Skin epidermis (tissue), 12 donors: ENCODE measurements at regions not wholly inside any gene's neighbourhood (a gene's known extent, or its start where the extent isn't known, plus 50 kb on each side); places are given as distances from the start of the nearest gene placed in this dataset.
"Not testable (repeated sequence)": the region's sequence is repeated elsewhere in the genome, so short reads cannot be mapped to it uniquely, and the experiment has no call there.

Experiments used
- H3K27ac ChIP-seq, 21 experiments: fragments of 200-600 bp; sonication (generic) in 11 of 21; one replicate each; pipeline ENCODE4 v1.5.0; 2020; ENCODE audit warnings: mild to moderate bottlenecking in 3 of 21, inconsistent platforms in 2 of 21, moderate library complexity in 2 of 21
- H3K4me3 ChIP-seq, 7 experiments: fragments of 200-600 bp; sonication (generic) in 2 of 7; one replicate each; pipeline ENCODE4 v1.5.0; 2020; ENCODE audit warnings: inconsistent platforms in 2 of 7, mild to moderate bottlenecking in 2 of 7, moderate library complexity in 1 of 7

- Histone ChIP-seq H3K4me3 (no peak overlapping the region), H3K27ac (no peak overlapping the region)
Observed at GRCh38 chr1:239947801-239948200, 143.9 kb upstream of the FMN2 start.

DNA sequence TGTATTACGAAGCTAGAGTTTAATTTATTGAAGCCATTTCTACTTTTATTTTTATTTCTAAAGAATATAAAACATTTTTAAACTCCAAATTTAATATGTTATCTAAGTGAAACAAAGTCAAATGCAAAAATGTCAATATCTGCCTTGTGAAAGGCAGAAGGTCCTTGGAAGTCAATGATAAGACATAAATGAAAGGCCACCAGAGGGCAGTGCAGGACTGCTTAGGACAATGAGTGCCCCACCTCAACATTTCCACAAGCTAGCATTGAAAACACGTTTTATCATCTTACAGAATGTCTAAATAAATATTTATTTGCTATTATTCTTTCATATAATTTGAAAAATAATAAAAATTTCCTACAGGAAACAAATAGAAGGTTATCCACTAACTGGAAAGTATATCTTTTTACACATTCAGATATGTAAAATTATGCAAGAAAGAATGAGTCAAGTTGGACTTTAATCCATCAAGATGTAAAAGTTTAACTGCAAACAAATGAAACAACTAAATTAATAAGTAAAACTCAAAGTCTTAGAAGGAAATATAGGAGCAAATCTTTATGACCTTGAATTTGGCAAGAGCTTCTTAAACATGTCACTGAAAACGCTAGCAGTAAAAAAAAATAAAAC lies 140.1 kb upstream of the FMN2 start:
- H3K4me3 ChIP-seq = no peak overlapping the region
- no peak overlapping the region for H3K27ac ChIP-seq

- no peak overlapping the region for H3K4me3 ChIP-seq
- no peak overlapping the region for H3K27ac ChIP-seq
Observed at GRCh38 chr1:239952348-239953308, 139.1 kb upstream of the FMN2 start.

DNA sequence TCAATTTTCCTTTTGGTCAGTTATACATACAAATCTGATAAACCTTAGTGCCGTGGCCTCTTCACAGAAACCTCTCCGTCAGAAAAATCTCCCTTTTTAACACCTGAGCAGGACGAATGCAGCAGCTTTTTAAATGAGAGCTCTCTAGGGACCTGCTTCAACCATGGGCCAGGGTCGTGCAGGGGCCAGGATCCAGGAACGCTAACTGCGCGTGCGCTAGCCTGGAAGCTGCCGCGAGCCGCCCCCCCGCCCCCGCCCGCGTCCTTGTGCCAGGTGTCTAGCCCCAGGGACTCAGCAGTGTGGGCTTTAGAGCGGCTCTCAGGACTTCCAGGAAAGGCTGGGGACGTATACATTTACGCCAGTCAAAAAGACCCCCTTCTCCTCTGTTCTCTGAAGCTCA lies 136.8 kb upstream of the FMN2 start:
- Histone ChIP-seq H3K27ac (no peak overlapping the region), H3K4me3 (no peak overlapping the region)

DNA sequence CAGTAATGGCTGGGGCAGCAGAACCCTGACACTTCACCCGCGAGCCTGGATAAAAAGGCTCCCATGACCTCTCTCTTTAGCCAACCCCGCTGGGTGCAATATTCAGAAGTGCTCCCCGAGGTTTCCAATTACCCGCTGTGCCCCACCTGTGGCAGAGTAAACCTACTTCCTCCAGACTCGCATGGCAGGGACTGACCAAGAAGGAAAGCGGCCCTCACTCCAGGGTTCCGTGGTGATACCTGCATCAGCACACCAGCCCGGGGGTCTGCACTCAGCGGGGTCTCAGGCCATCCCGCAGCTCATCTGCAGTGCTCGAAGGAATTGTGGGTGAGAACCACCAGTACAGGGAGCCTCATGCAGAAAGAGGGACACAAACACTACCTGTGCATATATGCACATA lies 136.3 kb upstream of the FMN2 start:
- H3K4me3 ChIP-seq = no peak overlapping the region
- H3K27ac ChIP-seq = no peak overlapping the region

GRCh38 chr1:239956263-239956662 lies 135.4 kb upstream of the FMN2 start:
- no peak overlapping the region for H3K27ac ChIP-seq
- no peak overlapping the region for H3K4me3 ChIP-seq

DNA sequence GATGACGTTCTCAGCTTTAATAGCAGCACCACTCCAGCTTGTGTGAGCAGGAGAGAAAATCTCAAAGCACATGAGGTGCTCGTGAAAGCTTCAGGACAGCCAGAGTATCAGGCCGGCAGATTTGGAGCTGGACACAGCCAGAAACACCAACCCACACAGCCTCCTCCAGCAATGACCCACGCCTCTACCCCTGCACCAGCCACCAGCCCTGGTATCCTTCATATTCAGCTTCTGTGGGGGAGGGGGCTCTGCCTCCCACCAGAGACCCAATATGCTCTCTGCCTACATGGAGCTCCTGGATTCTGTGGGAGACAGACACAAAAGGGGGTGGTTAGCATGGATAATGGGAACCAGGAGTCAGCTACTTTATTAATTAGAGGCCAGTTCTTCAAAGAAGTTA lies 133.6 kb upstream of the FMN2 start:
- H3K27ac ChIP-seq = no peak overlapping the region
- no peak overlapping the region for H3K4me3 ChIP-seq

DNA sequence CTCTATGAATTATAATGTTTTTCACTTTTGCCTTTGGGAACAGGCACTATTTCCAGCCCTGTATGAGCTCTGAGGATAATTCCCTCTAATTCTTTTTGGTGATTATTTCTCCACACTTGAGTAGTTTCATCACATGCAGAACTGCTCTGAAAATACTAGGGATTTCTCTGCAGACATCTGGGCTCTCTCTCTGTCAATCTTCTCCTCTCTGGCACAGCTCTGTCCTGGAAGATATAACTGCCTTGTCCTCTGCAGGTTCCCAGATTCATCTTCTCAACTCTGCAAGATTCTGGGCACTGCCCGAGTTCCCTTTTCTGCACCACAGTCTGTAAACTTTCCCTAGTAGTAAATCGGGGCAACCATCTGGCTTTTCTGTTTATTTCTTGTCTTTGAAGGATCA lies 131.3 kb upstream of the FMN2 start:
- no peak overlapping the region for H3K4me3 ChIP-seq
- H3K27ac ChIP-seq = no peak overlapping the region

DNA sequence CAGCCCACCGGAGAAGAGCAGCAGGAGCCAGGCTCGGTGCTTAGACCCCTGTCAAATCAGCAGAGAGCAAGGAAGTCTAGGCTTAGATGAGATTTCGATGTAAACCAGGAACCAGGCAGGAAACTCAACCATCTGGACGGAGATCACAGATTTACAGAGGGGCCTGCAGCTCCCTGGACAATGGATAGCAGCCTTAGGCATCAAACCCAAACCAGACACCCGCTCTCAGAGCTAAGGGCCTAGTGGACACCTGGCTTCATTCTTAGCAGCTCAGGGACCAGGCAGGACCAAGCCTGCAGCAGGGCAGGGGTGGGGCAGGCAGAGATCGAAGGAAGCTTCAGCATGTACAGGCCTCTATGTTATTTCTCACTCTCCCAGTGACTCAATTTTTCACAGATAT lies 127.8 kb upstream of the FMN2 start:
- H3K27ac ChIP-seq = no peak overlapping the region
- no peak overlapping the region for H3K4me3 ChIP-seq

DNA sequence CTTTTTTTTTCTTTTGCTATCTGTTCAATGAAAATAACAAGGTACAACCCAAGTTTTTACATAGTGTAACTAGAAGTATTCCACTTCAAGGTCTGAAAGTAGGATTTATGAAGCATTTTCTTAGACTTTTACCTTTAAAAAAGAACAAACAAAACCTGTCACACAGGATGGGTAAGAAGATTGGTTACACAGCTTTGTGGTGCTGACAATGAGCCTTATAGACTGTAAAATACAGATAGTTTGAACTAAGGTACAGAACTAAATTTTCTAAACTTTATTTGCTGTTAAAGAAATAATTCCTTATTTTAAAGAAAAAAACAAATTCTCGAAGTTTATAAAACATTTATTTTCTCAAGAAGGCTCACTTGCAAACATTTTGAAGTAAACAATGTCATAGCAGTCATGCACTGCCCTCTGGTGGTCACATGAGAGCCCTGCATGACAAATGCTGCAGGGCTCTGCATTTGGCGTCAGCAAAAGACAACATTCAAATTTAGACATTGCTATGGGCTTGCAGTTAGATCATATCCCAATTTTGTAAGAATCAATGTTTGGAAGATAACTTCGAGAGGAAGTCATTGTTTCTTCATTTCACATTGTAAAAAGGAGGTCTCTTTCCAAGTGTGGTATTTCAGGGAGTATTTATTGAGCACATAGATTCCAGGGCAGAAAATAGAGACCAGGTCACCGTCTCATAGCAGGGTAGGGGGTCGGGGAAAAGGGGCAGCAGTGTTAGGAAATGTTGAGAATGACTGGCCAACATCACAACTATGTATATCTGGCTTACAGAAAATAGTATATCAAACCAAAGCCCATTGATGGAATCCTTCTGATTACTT lies 115.3 kb upstream of the FMN2 start:
- no peak overlapping the region for H3K4me3 ChIP-seq
- H3K27ac ChIP-seq = no peak overlapping the region

DNA sequence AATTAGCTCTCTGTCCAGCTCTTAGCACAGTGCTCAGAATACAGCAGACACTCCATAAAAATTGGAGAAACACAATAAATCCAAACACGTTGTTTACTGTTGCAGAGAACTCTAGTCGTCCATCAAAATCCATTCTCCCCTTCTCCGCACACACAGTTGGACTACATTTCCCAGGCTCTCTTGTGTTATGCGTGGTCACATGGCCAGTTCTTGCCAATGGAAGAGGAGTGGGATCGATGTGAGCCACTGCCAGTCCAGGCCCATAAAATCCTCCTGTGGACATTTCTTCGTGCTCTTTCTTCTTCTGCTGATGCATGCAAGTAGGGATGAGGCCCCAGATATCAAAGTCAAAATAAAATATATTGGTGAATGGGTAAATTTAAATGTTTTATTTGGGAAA lies 114.3 kb upstream of the FMN2 start:
- Histone ChIP-seq H3K4me3 (no peak overlapping the region), H3K27ac (no peak overlapping the region)

- H3K4me3 ChIP-seq = no peak overlapping the region
- H3K27ac ChIP-seq = no peak overlapping the region
Observed at GRCh38 chr1:239979456-239979855, 112.2 kb upstream of the FMN2 start.

DNA sequence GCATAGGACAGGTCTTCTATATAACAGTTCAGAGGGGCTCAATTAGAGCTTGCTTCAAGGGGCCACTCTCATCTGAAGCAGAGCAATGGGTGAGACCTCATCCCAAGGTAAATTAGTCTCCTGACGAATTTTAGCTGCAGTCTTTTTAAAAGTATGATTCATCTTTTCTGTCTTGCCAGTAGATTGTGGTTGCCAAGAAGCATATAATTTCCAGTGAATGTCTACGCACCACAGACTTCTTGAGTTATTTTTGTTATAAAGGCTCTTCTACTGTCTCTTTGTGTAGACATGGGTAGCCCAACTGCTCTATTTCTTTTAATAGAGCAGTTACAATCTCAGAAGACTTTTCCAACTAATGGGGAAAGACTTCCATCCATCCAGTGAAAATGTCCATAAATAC lies 108.9 kb upstream of the FMN2 start:
- no peak overlapping the region for H3K4me3 ChIP-seq
- no peak overlapping the region for H3K27ac ChIP-seq

DNA sequence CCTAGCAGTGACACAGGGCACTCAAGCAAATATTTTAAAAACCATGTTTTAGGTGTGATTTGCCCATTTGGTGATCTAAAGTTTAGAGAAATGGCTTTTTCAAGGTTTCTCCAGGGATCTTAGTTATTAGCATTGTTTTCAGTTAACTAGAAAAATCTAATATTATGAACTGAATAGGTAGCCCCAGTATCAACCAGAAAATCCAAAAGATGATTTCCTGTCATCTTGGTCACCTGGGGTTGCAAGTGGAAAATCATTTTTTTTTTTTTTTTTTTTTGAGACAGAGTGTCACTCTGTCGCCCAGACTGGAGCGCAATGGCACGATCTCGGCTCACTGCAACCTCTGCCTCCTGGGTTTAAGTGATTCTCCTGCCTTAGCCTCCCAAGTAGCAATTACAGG lies 106.6 kb upstream of the FMN2 start:
- no peak overlapping the region for H3K27ac ChIP-seq

GRCh38 chr1:239987103-239987745 lies 104.5 kb upstream of the FMN2 start:
- no peak overlapping the region for H3K4me3 ChIP-seq

More for the DNA sequence above, 106.6 kb upstream of the FMN2 start:
- no peak overlapping the region for H3K4me3 ChIP-seq

GRCh38 chr1:239989990-239990389 lies 101.7 kb upstream of the FMN2 start:
- H3K27ac ChIP-seq = no peak overlapping the region
- H3K4me3 ChIP-seq = no peak overlapping the region

More at GRCh38 chr1:239987103-239987745, 104.5 kb upstream of the FMN2 start:
- no peak overlapping the region for H3K27ac ChIP-seq

- H3K27ac ChIP-seq, H3K4me3 ChIP-seq: not testable (repeated sequence)
Observed at GRCh38 chr1:239992566-239992965, 99.1 kb upstream of the FMN2 start.

GRCh38 chr1:239993366-239993765 lies 98.3 kb upstream of the FMN2 start:
- Histone ChIP-seq H3K27ac (no peak overlapping the region), H3K4me3 (no peak overlapping the region)

DNA sequence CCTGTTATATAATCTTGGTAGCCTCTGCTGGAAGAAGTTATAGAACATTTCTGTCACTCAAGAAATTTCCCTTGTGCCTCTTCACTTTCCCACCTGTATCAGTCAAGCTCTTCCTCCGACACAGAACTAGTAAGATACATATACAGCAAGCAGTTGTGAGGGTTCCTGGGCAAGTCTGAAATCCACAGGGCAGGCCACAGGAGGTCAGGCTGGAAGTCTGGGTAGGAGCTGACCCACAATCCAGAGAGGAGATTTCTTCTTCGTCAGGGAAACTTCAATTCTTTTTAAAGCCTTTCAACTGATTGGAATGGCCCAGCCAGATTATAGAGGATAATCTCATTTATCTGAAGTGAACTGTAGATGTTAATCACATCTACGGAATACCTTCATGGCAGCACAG lies 96.4 kb upstream of the FMN2 start:
- Histone ChIP-seq H3K4me3 (no peak overlapping the region), H3K27ac (no peak overlapping the region)

- no peak overlapping the region for H3K4me3 ChIP-seq
Observed at GRCh38 chr1:239997160-239997514, 94.5 kb upstream of the FMN2 start.

More at GRCh38 chr1:239997160-239997514, 94.5 kb upstream of the FMN2 start:
- H3K27ac ChIP-seq = no peak overlapping the region
